ENCODE measurements at regions not wholly inside any gene's neighbourhood (a gene's known extent, or its start where the extent isn't known, plus 50 kb on each side); places are given as distances from the start of the nearest gene placed in this dataset.

GRCh38 chr18:27848336-27848735, 328.6 kb downstream of the CDH2 start:
- no peak overlapping the region for H3K27ac Mint-ChIP-seq

GRCh38 chr18:27847412-27847811, 329.5 kb downstream of the CDH2 start:
- no peaks in the 10 kb centered on the region for H3K27me3 Mint-ChIP-seq
- no peak overlapping the region for H3K4me3 Mint-ChIP-seq
- no peak for ATAC-seq
- no peak overlapping the region for H3K27ac Mint-ChIP-seq
- H3K9me3 Mint-ChIP-seq = peaks cover 6% of the 10 kb centered on the region
- H3K4me1 Mint-ChIP-seq = no peaks in the 10 kb centered on the region
- no peaks in the 10 kb centered on the region for H3K36me3 Mint-ChIP-seq

More at GRCh38 chr18:27848336-27848735, 328.6 kb downstream of the CDH2 start:
- Mint-ChIP-seq H3K9me3 (peaks cover 6% of the 10 kb centered on the region), H3K36me3 (no peaks in the 10 kb centered on the region), H3K4me1 (no peaks in the 10 kb centered on the region), H3K27me3 (no peaks in the 10 kb centered on the region), H3K4me3 (no peak overlapping the region)
- ATAC-seq = no peak

GRCh38 chr18:27845897-27846296, 331.0 kb downstream of the CDH2 start:
- ATAC-seq = peak; percentile 31
- no peaks in the 10 kb centered on the region for H3K4me1 Mint-ChIP-seq
- H3K27ac Mint-ChIP-seq = no peak overlapping the region
- H3K9me3 Mint-ChIP-seq = peaks cover 6% of the 10 kb centered on the region
- no peaks in the 10 kb centered on the region for H3K36me3 Mint-ChIP-seq
- no peaks in the 10 kb centered on the region for H3K27me3 Mint-ChIP-seq
- no peak overlapping the region for H3K4me3 Mint-ChIP-seq

GRCh38 chr18:27843783-27844777, 332.9 kb downstream of the CDH2 start:
- Mint-ChIP-seq H3K4me1 (no peaks in the 10 kb centered on the region), H3K36me3 (no peaks in the 10 kb centered on the region), H3K9me3 (peaks cover 9% of the 10 kb centered on the region), H3K27me3 (no peaks in the 10 kb centered on the region), H3K4me3 (no peak overlapping the region), H3K27ac (no peak overlapping the region)
- ATAC-seq = no peak

- ATAC-seq = no peak
- Mint-ChIP-seq H3K27ac (no peak overlapping the region), H3K36me3 (no peaks in the 10 kb centered on the region), H3K4me1 (no peaks in the 10 kb centered on the region), H3K4me3 (no peak overlapping the region), H3K9me3 (peaks cover 8% of the 10 kb centered on the region), H3K27me3 (no peaks in the 10 kb centered on the region)
Measured at GRCh38 chr18:27839141-27839540, 337.8 kb downstream of the CDH2 start.

- no peaks in the 10 kb centered on the region for H3K4me1 Mint-ChIP-seq
- ATAC-seq = no peak
- H3K9me3 Mint-ChIP-seq = peaks cover 13% of the 10 kb centered on the region
- no peaks in the 10 kb centered on the region for H3K36me3 Mint-ChIP-seq
- no peak overlapping the region for H3K27ac Mint-ChIP-seq
- no peak overlapping the region for H3K4me3 Mint-ChIP-seq
- no peaks in the 10 kb centered on the region for H3K27me3 Mint-ChIP-seq
Measured at GRCh38 chr18:27838225-27838624, 338.7 kb downstream of the CDH2 start.

- H3K4me1 Mint-ChIP-seq = no peaks in the 10 kb centered on the region
- ATAC-seq = no peak
- H3K27me3 Mint-ChIP-seq = no peaks in the 10 kb centered on the region
Measured at GRCh38 chr18:27826101-27826500, 350.8 kb downstream of the CDH2 start.

GRCh38 chr18:27825689-27826088, 351.2 kb downstream of the CDH2 start:
- Mint-ChIP-seq H3K4me1 (no peaks in the 10 kb centered on the region), H3K9me3 (peaks cover 6% of the 10 kb centered on the region), H3K4me3 (no peak overlapping the region), H3K27me3 (no peaks in the 10 kb centered on the region), H3K36me3 (no peaks in the 10 kb centered on the region), H3K27ac (no peak overlapping the region)
- ATAC-seq = no peak

More at GRCh38 chr18:27826101-27826500, 350.8 kb downstream of the CDH2 start:
- Mint-ChIP-seq H3K9me3 (peaks cover 6% of the 10 kb centered on the region), H3K27ac (no peak overlapping the region), H3K36me3 (no peaks in the 10 kb centered on the region), H3K4me3 (no peak overlapping the region)

GRCh38 chr18:27824841-27825681, 351.9 kb downstream of the CDH2 start:
- Mint-ChIP-seq H3K27me3 (no peaks in the 10 kb centered on the region), H3K36me3 (no peaks in the 10 kb centered on the region), H3K4me3 (no peak overlapping the region), H3K27ac (no peak overlapping the region), H3K9me3 (peaks cover 5% of the 10 kb centered on the region), H3K4me1 (no peaks in the 10 kb centered on the region)
- no peak for ATAC-seq

- ATAC-seq = no peak
- H3K36me3 Mint-ChIP-seq = no peaks in the 10 kb centered on the region
- no peak overlapping the region for H3K27ac Mint-ChIP-seq
- H3K27me3 Mint-ChIP-seq = no peaks in the 10 kb centered on the region
- no peaks in the 10 kb centered on the region for H3K4me1 Mint-ChIP-seq
- no peak overlapping the region for H3K4me3 Mint-ChIP-seq
- H3K9me3 Mint-ChIP-seq = peaks cover 5% of the 10 kb centered on the region
Measured at GRCh38 chr18:27824275-27824674, 352.7 kb downstream of the CDH2 start.

GRCh38 chr18:27823053-27823452, 353.9 kb downstream of the CDH2 start:
- ATAC-seq = no peak
- no peaks in the 10 kb centered on the region for H3K36me3 Mint-ChIP-seq
- H3K4me3 Mint-ChIP-seq = no peak overlapping the region
- no peaks in the 10 kb centered on the region for H3K27me3 Mint-ChIP-seq
- H3K27ac Mint-ChIP-seq = no peak overlapping the region
- no peaks in the 10 kb centered on the region for H3K4me1 Mint-ChIP-seq
- H3K9me3 Mint-ChIP-seq = peaks cover 4% of the 10 kb centered on the region

- Mint-ChIP-seq H3K27me3 (no peaks in the 10 kb centered on the region), H3K36me3 (no peaks in the 10 kb centered on the region), H3K4me1 (no peaks in the 10 kb centered on the region), H3K4me3 (no peak overlapping the region), H3K27ac (no peak overlapping the region), H3K9me3 (peaks cover 2% of the 10 kb centered on the region)
- ATAC-seq = no peak
Measured at GRCh38 chr18:27808683-27809082, 368.2 kb downstream of the CDH2 start.

GRCh38 chr18:27803957-27804356, 373.0 kb downstream of the CDH2 start:
- ATAC-seq = no peak
- Mint-ChIP-seq H3K4me1 (no peaks in the 10 kb centered on the region), H3K36me3 (no peaks in the 10 kb centered on the region), H3K9me3 (peaks cover 2% of the 10 kb centered on the region), H3K27me3 (no peaks in the 10 kb centered on the region), H3K27ac (no peak overlapping the region), H3K4me3 (no peak overlapping the region)

GRCh38 chr18:27797484-27797883, 379.4 kb downstream of the CDH2 start:
- no peak for ATAC-seq
- H3K4me3 Mint-ChIP-seq = no peak overlapping the region
- H3K36me3 Mint-ChIP-seq = no peaks in the 10 kb centered on the region
- H3K4me1 Mint-ChIP-seq = no peaks in the 10 kb centered on the region
- H3K27ac Mint-ChIP-seq = no peak overlapping the region
- H3K27me3 Mint-ChIP-seq = no peaks in the 10 kb centered on the region
- H3K9me3 Mint-ChIP-seq = no peaks in the 10 kb centered on the region

- no peaks in the 10 kb centered on the region for H3K27me3 Mint-ChIP-seq
- ATAC-seq = no peak
- H3K36me3 Mint-ChIP-seq = no peaks in the 10 kb centered on the region
- H3K4me3 Mint-ChIP-seq = no peak overlapping the region
- no peaks in the 10 kb centered on the region for H3K4me1 Mint-ChIP-seq
- no peaks in the 10 kb centered on the region for H3K9me3 Mint-ChIP-seq
- H3K27ac Mint-ChIP-seq = no peak overlapping the region
Measured at GRCh38 chr18:27794181-27794926, 382.6 kb downstream of the CDH2 start.

Measured in stimulated activated memory B cell treated with anti-CD40 and anti-IgM and Interleukin-4, amounts not matched to agents 10 μg/mL and 1 μg/mL and 100 μg/mL, for 72 hours (primary cell).